ENCODE measurements at regions not wholly inside any gene's neighbourhood (a gene's known extent, or its start where the extent isn't known, plus 50 kb on each side); places are given as distances from the start of the nearest gene placed in this dataset.

DNA sequence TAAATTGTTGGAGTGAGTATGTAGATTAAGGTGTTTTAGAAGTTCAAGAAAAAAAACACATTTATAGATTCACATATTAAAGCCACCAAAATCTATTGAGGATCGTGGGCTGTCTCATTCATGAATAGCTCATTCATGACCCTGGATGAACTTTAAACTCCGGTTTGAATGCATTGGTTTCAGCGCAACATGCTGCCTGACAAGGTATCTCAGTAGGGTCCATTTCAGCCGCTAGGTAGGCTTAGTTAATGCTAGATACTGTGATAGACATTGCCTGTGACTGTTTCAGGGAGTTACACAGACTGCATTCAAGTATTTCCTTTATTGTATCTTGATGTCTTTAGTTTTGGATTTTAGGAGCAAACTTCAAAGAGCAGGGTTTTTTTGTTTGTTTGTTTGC lies 140.5 kb upstream of the POGK start:
- H3K36me3 ChIP-seq: no peaks in the 10 kb centered on the region
- H3K9me3 ChIP-seq: no peaks in the 10 kb centered on the region
- ATAC-seq (no peak), DNase-seq (no peak)
- H3K27ac ChIP-seq: no peak overlapping the region
- TF ChIP-seq, protein P1, sequence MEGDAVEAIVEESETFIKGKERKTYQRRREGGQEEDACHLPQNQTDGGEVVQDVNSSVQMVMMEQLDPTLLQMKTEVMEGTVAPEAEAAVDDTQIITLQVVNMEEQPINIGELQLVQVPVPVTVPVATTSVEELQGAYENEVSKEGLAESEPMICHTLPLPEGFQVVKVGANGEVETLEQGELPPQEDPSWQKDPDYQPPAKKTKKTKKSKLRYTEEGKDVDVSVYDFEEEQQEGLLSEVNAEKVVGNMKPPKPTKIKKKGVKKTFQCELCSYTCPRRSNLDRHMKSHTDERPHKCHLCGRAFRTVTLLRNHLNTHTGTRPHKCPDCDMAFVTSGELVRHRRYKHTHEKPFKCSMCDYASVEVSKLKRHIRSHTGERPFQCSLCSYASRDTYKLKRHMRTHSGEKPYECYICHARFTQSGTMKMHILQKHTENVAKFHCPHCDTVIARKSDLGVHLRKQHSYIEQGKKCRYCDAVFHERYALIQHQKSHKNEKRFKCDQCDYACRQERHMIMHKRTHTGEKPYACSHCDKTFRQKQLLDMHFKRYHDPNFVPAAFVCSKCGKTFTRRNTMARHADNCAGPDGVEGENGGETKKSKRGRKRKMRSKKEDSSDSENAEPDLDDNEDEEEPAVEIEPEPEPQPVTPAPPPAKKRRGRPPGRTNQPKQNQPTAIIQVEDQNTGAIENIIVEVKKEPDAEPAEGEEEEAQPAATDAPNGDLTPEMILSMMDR (IDR thresholded peaks at IDR 0.05): no peak
- H3K4me1 ChIP-seq: no peaks in the 10 kb centered on the region
- no peaks in the 10 kb centered on the region for H3K27me3 ChIP-seq
- intact Hi-C loops (cut with DNase I): no loop called here
- no peak overlapping the region for H3K4me3 ChIP-seq

DNA sequence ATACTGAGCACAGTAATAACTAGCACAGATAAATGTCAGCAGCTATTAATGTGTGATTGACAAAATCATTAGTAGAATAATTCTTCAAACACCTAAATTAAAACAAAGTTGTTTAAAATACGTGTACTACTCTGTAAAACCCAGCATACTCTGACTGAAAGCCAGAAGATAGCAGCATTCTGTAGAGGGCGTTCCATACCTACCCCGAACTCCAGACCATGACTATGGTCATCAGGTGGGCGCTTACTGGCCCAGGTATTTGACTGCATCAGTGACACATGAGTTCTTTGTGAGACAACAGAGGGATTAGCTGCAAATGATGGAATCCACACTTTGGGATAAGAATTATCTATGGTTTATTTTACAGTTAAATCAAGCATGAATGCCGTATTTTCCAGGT lies 139.7 kb upstream of the POGK start:
- no peaks in the 10 kb centered on the region for H3K36me3 ChIP-seq
- intact Hi-C loops (cut with DNase I): no loop called here
- no peak overlapping the region for H3K27ac ChIP-seq
- TF ChIP-seq, protein P1 (IDR thresholded peaks at IDR 0.05): no peak
- H3K4me1 ChIP-seq: no peaks in the 10 kb centered on the region
- ATAC-seq (no peak), DNase-seq (no peak)
- no peaks in the 10 kb centered on the region for H3K9me3 ChIP-seq
- H3K27me3 ChIP-seq: no peaks in the 10 kb centered on the region
- no peak overlapping the region for H3K4me3 ChIP-seq

DNA sequence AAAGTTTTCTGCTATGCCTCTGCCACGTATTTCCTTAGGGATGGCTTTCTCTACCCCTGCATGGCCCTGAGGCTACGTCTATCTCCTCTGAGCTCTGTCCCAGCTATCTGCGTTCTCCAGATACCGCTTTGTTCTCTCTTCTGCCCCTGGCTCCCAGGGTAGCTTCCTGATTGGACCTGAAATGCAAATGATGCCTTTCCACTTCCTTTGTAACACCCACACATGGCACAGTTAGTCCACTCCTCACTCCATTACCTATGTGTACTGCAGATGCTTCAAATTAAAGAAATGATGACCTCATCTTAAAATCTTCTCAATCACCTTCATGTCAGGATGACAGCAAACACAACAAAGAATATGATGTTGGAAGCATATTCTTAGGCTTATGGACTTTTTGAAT lies 138.6 kb upstream of the POGK start:
- Histone ChIP-seq H3K4me1 (no peaks in the 10 kb centered on the region), H3K27me3 (no peaks in the 10 kb centered on the region), H3K36me3 (no peaks in the 10 kb centered on the region), H3K4me3 (no peak overlapping the region), H3K9me3 (no peaks in the 10 kb centered on the region), H3K27ac (no peak overlapping the region)
- DNase-seq (no peak), ATAC-seq (no peak)
- TF ChIP-seq, protein P1 (IDR thresholded peaks at IDR 0.05): no peak
- intact Hi-C loops (cut with DNase I): no loop called here

DNA sequence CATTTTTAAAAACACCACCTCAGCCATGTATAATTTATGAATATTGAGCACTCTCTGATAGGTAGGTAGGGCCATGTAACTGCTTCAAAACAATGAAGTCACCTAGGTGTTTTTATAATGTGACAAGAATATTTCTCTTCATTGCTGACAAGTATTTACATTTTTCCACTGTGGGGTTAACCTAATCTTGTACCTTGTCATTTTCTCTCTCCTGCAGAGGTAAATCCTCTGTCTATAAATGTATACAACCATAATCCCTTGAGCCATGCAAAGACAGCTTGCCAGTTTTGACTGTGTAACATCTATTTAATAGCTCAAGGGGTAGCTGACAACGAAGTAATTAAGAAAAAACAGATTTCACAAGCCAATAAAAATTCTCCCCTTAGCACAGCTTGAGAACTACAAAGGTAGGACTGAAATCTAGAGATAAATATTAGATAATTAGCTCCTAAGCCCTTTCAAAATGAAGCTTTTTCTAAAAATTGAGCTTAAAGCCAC lies 137.6 kb upstream of the POGK start:
- ATAC-seq (no peak), DNase-seq (no peak)
- H3K4me3 ChIP-seq: no peak overlapping the region
- no peak overlapping the region for H3K27ac ChIP-seq
- H3K9me3 ChIP-seq: no peaks in the 10 kb centered on the region
- intact Hi-C loops (cut with DNase I): no loop called here
- TF ChIP-seq, protein P1 (IDR thresholded peaks at IDR 0.05): no peak
- H3K36me3 ChIP-seq: no peaks in the 10 kb centered on the region
- no peaks in the 10 kb centered on the region for H3K27me3 ChIP-seq
- no peaks in the 10 kb centered on the region for H3K4me1 ChIP-seq

DNA sequence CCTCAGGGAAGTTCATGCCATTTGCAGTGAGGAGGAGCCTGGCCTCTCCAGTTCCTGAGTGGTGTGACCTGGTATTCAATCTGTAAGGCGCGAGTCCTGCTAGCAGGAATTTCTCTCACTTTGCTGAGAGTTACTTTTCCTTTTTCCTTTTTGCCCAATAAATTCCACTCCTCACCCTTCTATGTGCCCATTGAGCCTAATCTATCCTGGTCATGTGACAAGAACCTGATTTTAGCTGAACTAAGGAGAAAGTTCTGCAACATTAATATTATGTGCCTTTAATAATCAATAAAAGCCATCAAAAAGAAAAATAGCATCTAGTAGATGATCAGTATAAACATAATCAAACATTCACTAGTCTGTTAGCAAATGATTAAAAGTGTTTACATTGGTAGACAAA lies 136.1 kb upstream of the POGK start:
- no peak overlapping the region for H3K27ac ChIP-seq
- TF ChIP-seq, protein P1 (IDR thresholded peaks at IDR 0.05): no peak
- no peaks in the 10 kb centered on the region for H3K36me3 ChIP-seq
- intact Hi-C loops (cut with DNase I): no loop called here
- H3K4me1 ChIP-seq: no peaks in the 10 kb centered on the region
- ATAC-seq (no peak), DNase-seq (no peak)
- H3K9me3 ChIP-seq: no peaks in the 10 kb centered on the region
- no peaks in the 10 kb centered on the region for H3K27me3 ChIP-seq
- H3K4me3 ChIP-seq: no peak overlapping the region
